H9 (cell line): ENCODE measurements at regions not wholly inside any gene's neighbourhood (a gene's known extent, or its start where the extent isn't known, plus 50 kb on each side); places are given as distances from the start of the nearest gene placed in this dataset.

Experiments
- DNase-seq: peaks from one replicate; pipeline ENCODE4 v3.0.0-alpha.2; 2017
- H2AFZ ChIP-seq: one replicate; pipeline ENCODE4 v1.6.1; 2013; ENCODE audit warnings: mild to moderate bottlenecking, low read length, control low read depth, moderate library complexity
- H2AK5ac ChIP-seq: 2 replicates; pipeline ENCODE4 v1.6.1; 2013; ENCODE audit warnings: low read length, control low read depth, mixed read lengths; ENCODE audit not compliant: insufficient read length
- H2BK120ac ChIP-seq: one replicate; pipeline ENCODE4 v1.6.1; 2013; ENCODE audit warnings: low read depth, mild to moderate bottlenecking, low read length, control low read depth, inconsistent platforms; ENCODE audit not compliant: poor library complexity, severe bottlenecking
- H2BK12ac ChIP-seq: 2 replicates; pipeline ENCODE4 v1.6.1; 2013; ENCODE audit warnings: low read length, control low read depth, mixed read lengths, low read depth; ENCODE audit not compliant: insufficient read length
- H2BK15ac ChIP-seq: 2 replicates; pipeline ENCODE4 v1.6.1; 2013; ENCODE audit warnings: low read depth, low read length, control low read depth
- H2BK20ac ChIP-seq: one replicate; pipeline ENCODE4 v1.6.1; 2013; ENCODE audit warnings: low read depth, mild to moderate bottlenecking, low read length, control low read depth, inconsistent platforms; ENCODE audit not compliant: poor library complexity, severe bottlenecking
- H2BK5ac ChIP-seq: 2 replicates; pipeline ENCODE4 v1.6.1; 2013; ENCODE audit warnings: low read length, control low read depth, mixed read lengths; ENCODE audit not compliant: insufficient read length
- H3K14ac ChIP-seq: 2 replicates; pipeline ENCODE4 v1.6.1; 2013; ENCODE audit warnings: low read length, control low read depth; ENCODE audit not compliant: insufficient read depth
- H3K18ac ChIP-seq: 2 replicates; pipeline ENCODE4 v1.6.1; 2013; ENCODE audit warnings: low read depth, mild to moderate bottlenecking, mixed read lengths, low read length, control low read depth; ENCODE audit not compliant: insufficient read length
- H3K23ac ChIP-seq: 2 replicates; pipeline ENCODE4 v1.6.1; 2013; ENCODE audit warnings: low read length, control low read depth, mixed read lengths, low read depth; ENCODE audit not compliant: insufficient read length
- H3K23me2 ChIP-seq: 2 replicates; pipeline ENCODE4 v1.6.1; 2013; ENCODE audit warnings: low read depth, mild to moderate bottlenecking, mixed read lengths, low read length, control low read depth; ENCODE audit not compliant: insufficient read length, poor library complexity, severe bottlenecking
- H3K27ac ChIP-seq: 2 replicates; pipeline ENCODE4 v1.5.1; 2013; ENCODE audit warnings: low read length, control low read depth, mixed read lengths, low read depth; ENCODE audit not compliant: insufficient read length
- H3K27me3 ChIP-seq: 2 replicates; pipeline ENCODE4 v1.6.1; 2013; ENCODE audit warnings: low read length, control low read depth, inconsistent platforms; ENCODE audit not compliant: insufficient read depth
- H3K4ac ChIP-seq: 2 replicates; pipeline ENCODE4 v1.6.1; 2013; ENCODE audit warnings: low read depth, mild to moderate bottlenecking, control low read depth, inconsistent platforms, low read length, moderate library complexity
- H3K4me1 ChIP-seq: 2 replicates; pipeline ENCODE4 v1.6.1; 2013; ENCODE audit warnings: low read length, control low read depth, inconsistent platforms; ENCODE audit not compliant: insufficient read depth
- H3K4me2 ChIP-seq: 2 replicates; pipeline ENCODE4 v1.6.1; 2013; ENCODE audit warnings: low read length, control low read depth, mixed read lengths; ENCODE audit not compliant: insufficient read length, insufficient read depth
- H3K56ac ChIP-seq: 2 replicates; pipeline ENCODE4 v1.6.1; 2013; ENCODE audit warnings: low read depth, mild to moderate bottlenecking, mixed read lengths, low read length, control low read depth; ENCODE audit not compliant: insufficient read length
- H3K79me1 ChIP-seq: 2 replicates; pipeline ENCODE4 v1.6.1; 2013; ENCODE audit warnings: low read depth, mild to moderate bottlenecking, moderate library complexity, low read length, control low read depth, inconsistent platforms; ENCODE audit not compliant: insufficient read depth, poor library complexity, severe bottlenecking
- H3K79me2 ChIP-seq: 2 replicates; pipeline ENCODE4 v1.6.1; 2013; ENCODE audit warnings: low read length, control low read depth, inconsistent platforms; ENCODE audit not compliant: insufficient read depth
- H3K9ac ChIP-seq: 2 replicates; pipeline ENCODE4 v1.6.1; 2013; ENCODE audit warnings: low read length, control low read depth, mixed read lengths; ENCODE audit not compliant: insufficient read length; ENCODE audit errors: extremely low read depth
- H3K9me3 ChIP-seq: one replicate; pipeline ENCODE4 v1.6.1; 2013; ENCODE audit warnings: low read depth, low read length, inconsistent platforms; ENCODE audit not compliant: control insufficient read depth
- H3T11ph ChIP-seq: one replicate; pipeline ENCODE4 v1.6.1; 2013; ENCODE audit warnings: mild to moderate bottlenecking, low read length, control low read depth, inconsistent platforms
- H4K20me1 ChIP-seq: one replicate; pipeline ENCODE4 v1.6.1; 2013; ENCODE audit not compliant: control insufficient read depth, insufficient read length, insufficient read depth
- H4K5ac ChIP-seq: 2 replicates; pipeline ENCODE4 v1.6.1; 2013; ENCODE audit warnings: low read depth, mild to moderate bottlenecking, mixed read lengths, low read length, control low read depth; ENCODE audit not compliant: insufficient read length
- H4K8ac ChIP-seq: replicated peaks from 2 replicates; pipeline ENCODE4 v1.6.1; 2013; ENCODE audit warnings: low read length, control low read depth, mixed read lengths, low read depth; ENCODE audit not compliant: insufficient read length
- H4K91ac ChIP-seq: 2 replicates; pipeline ENCODE4 v1.6.1; 2013; ENCODE audit warnings: low read depth, mild to moderate bottlenecking, moderate library complexity, mixed read lengths, low read length, control low read depth; ENCODE audit not compliant: insufficient read length
- H3K27ac Mint-ChIP-seq, 3 experiments: 2 replicates in 2 of 3; 3 replicates in 1 of 3; pipeline ENCODE4 v1.8.0; 2020 to 2021; ENCODE audit warnings: mixed read lengths in 3 of 3, mild to moderate bottlenecking in 1 of 3, moderate library complexity in 1 of 3
- H3K27me3 Mint-ChIP-seq: 2 replicates; pipeline ENCODE4 v1.8.0; 2021; ENCODE audit warnings: low read depth, mild to moderate bottlenecking, moderate library complexity, mixed read lengths
- H3K36me3 Mint-ChIP-seq, 3 experiments: 2 replicates in 2 of 3; 3 replicates in 1 of 3; pipeline ENCODE4 v1.8.0; 2020 to 2021; ENCODE audit warnings: low read depth in 3 of 3, mixed read lengths in 3 of 3; ENCODE audit not compliant: insufficient read depth in 1 of 3
- H3K4me1 Mint-ChIP-seq, 2 experiments: 2 replicates each; pipeline ENCODE4 v1.8.0; 2020; ENCODE audit warnings: mixed read lengths in 2 of 2
- H3K4me3 Mint-ChIP-seq, 2 experiments: 2 replicates in 1 of 2; 3 replicates in 1 of 2; pipeline ENCODE4 v1.8.0; 2020 to 2021; ENCODE audit warnings: mild to moderate bottlenecking in 2 of 2, mixed read lengths in 2 of 2, moderate library complexity in 1 of 2
- H3K9me3 Mint-ChIP-seq, 2 experiments: 2 replicates in 1 of 2; 3 replicates in 1 of 2; pipeline ENCODE4 v1.8.0; 2020; ENCODE audit warnings: mild to moderate bottlenecking in 2 of 2, mixed read lengths in 2 of 2, moderate library complexity in 1 of 2
- WGBS: extraction: QIAGEN DNeasy Blood & Tissue Kit; methylation state at CpG from one replicate; pipeline ENCODE4 v1.1.7; 2013; ENCODE audit warnings: missing lambda C conversion rate, low lambda C conversion rate, mixed read lengths; ENCODE audit not compliant: insufficient read length; ENCODE audit errors: extremely low coverage; 5-methylcytosine and 5-hydroxymethylcytosine counted together
- TF ChIP-seq, protein P1 (sequence below): fragments of 200-600 bp; sonication (generic); conservative IDR thresholded peaks from 3 replicates; pipeline ENCODE4 v1.8.0; 2021; ENCODE audit warnings: antibody characterized with exemption, mild to moderate bottlenecking

DNA sequence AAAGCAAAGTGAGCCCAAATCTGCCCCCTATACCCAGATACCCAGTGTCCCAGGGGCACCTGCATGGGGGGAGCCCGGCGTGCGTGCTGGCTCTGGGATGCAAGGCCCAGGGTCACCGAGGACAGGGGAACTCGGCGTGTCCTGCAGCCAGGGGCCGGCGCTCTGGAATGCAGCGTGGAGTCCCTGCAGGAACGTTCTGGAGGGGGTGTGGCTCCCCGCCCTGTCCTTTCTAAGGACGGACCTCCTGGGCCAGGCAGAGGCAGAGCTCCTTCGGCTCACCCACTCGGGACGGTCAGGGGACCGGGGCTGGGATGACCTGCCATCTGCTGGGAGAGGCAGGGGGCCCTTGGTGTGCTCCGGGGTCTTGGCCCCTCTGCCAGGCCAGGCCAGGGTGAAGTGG, 1196.8 kb downstream of the BRD1 start:
- H3K9me3 ChIP-seq = no peaks in the 10 kb centered on the region
- no peaks in the 10 kb centered on the region for H3K79me1 ChIP-seq
- Mint-ChIP-seq H3K9me3 (no peaks in the 10 kb centered on the region), H3K4me3 (no peak overlapping the region), H3K27me3 (no peaks in the 10 kb centered on the region), H3K4me1 (peaks cover 25 to 44% of the 10 kb centered on the region in 2 experiments), H3K27ac (no peak overlapping the region), H3K36me3 (no peaks in the 10 kb centered on the region)
- TF ChIP-seq, protein P1, sequence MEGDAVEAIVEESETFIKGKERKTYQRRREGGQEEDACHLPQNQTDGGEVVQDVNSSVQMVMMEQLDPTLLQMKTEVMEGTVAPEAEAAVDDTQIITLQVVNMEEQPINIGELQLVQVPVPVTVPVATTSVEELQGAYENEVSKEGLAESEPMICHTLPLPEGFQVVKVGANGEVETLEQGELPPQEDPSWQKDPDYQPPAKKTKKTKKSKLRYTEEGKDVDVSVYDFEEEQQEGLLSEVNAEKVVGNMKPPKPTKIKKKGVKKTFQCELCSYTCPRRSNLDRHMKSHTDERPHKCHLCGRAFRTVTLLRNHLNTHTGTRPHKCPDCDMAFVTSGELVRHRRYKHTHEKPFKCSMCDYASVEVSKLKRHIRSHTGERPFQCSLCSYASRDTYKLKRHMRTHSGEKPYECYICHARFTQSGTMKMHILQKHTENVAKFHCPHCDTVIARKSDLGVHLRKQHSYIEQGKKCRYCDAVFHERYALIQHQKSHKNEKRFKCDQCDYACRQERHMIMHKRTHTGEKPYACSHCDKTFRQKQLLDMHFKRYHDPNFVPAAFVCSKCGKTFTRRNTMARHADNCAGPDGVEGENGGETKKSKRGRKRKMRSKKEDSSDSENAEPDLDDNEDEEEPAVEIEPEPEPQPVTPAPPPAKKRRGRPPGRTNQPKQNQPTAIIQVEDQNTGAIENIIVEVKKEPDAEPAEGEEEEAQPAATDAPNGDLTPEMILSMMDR = no peak
- no peak for DNase-seq
- H4K5ac ChIP-seq = no peak overlapping the region
- H4K91ac ChIP-seq = no peak overlapping the region
- H2BK12ac ChIP-seq = no peak overlapping the region
- no peak overlapping the region for H2BK5ac ChIP-seq
- no peaks in the 10 kb centered on the region for H4K20me1 ChIP-seq
- WGBS = no CpG with 5 or more reads among the region's 17 CpGs
- no peak overlapping the region for H3K56ac ChIP-seq
- no peak overlapping the region for H3K4ac ChIP-seq
- H3K4me1 ChIP-seq = no peaks in the 10 kb centered on the region; the same call in 1 of the 2 replicates
- H4K8ac ChIP-seq = no peak overlapping the region
- H2BK20ac ChIP-seq = no peak overlapping the region
- no peak overlapping the region for H2BK15ac ChIP-seq
- H3K79me2 ChIP-seq = no peaks in the 10 kb centered on the region
- no peaks in the 10 kb centered on the region for H3K27me3 ChIP-seq
- no peak overlapping the region for H3K23ac ChIP-seq
- H2AK5ac ChIP-seq = no peak overlapping the region
- H3K9ac ChIP-seq = no peak overlapping the region
- H3K4me2 ChIP-seq = no peak overlapping the region
- no peak overlapping the region for H3K27ac ChIP-seq
- H3K18ac ChIP-seq = no peak overlapping the region
- H2AFZ ChIP-seq = no peak overlapping the region
- no peaks in the 10 kb centered on the region for H3K23me2 ChIP-seq
- H3T11ph ChIP-seq = no peak overlapping the region
- H2BK120ac ChIP-seq = no peak overlapping the region
- H3K14ac ChIP-seq = no peak overlapping the region
